ENCODE measurements at regions not wholly inside any gene's neighbourhood (a gene's known extent, or its start where the extent isn't known, plus 50 kb on each side); places are given as distances from the start of the nearest gene placed in this dataset.

- no peak for DNase-seq (ENCODE audit: low read depth)
Observed at GRCh38 chr12:68102731-68103130, 56.8 kb downstream of the IFNG start.

- DNase-seq (ENCODE audit: low read depth), result no peak
Observed at GRCh38 chr12:68102163-68102562, 57.4 kb downstream of the IFNG start.

GRCh38 chr12:68100241-68100640, 59.3 kb downstream of the IFNG start:
- no peak for DNase-seq (ENCODE audit: low read depth)

GRCh38 chr12:68098939-68099338, 60.6 kb downstream of the IFNG start:
- no peak for DNase-seq (ENCODE audit: low read depth)

- DNase-seq (ENCODE audit: low read depth), result no peak
Observed at GRCh38 chr12:68097386-68097785, 62.2 kb downstream of the IFNG start.

GRCh38 chr12:68094645-68095395, 64.7 kb downstream of the IFNG start:
- DNase-seq (ENCODE audit: low read depth), result no peak

- no peak for DNase-seq (ENCODE audit: low read depth)
Observed at GRCh38 chr12:68094195-68094594, 65.3 kb downstream of the IFNG start.

- DNase-seq (ENCODE audit: low read depth), result no peak
Observed at GRCh38 chr12:68092976-68093375, 66.6 kb downstream of the IFNG start.

- DNase-seq (ENCODE audit: low read depth), result no peak
Observed at GRCh38 chr12:68089101-68089500, 70.4 kb downstream of the IFNG start.

GRCh38 chr12:68086019-68086603, 73.4 kb downstream of the IFNG start:
- DNase-seq (ENCODE audit: low read depth), result no peak

GRCh38 chr12:68081561-68081960, 78.0 kb downstream of the IFNG start:
- DNase-seq (ENCODE audit: low read depth), result no peak

GRCh38 chr12:68080577-68080976, 79.0 kb downstream of the IFNG start:
- DNase-seq (ENCODE audit: low read depth), result peak; percentile 42

- no peak for DNase-seq (ENCODE audit: low read depth)
Observed at GRCh38 chr12:68078737-68079136, 80.8 kb downstream of the IFNG start.

GRCh38 chr12:68075416-68075815, 84.1 kb downstream of the IFNG start:
- DNase-seq (ENCODE audit: low read depth), result no peak

- no peak for DNase-seq (ENCODE audit: low read depth)
Observed at GRCh38 chr12:68074306-68075027, 85.1 kb downstream of the IFNG start.

- DNase-seq (ENCODE audit: low read depth), result no peak
Observed at GRCh38 chr12:68070957-68071356, 81.7 kb downstream of the IFNG-AS1 start.

Data from activated gamma-delta T cell treated with anti-CD3 and anti-CD28 coated beads, Interleukin-2, amount 50 U/mL, for 16 hours (primary cell).